ENCODE measurements at regions not wholly inside any gene's neighbourhood (a gene's known extent, or its start where the extent isn't known, plus 50 kb on each side); places are given as distances from the start of the nearest gene placed in this dataset.

- 84% methylated on average over 2 of the region's 3 CpGs for WGBS (ENCODE audit: insufficient coverage)
- no peaks in the 10 kb centered on the region for H3K9me3 ChIP-seq (ENCODE audit: control insufficient read depth, insufficient read depth, low read length)
- Mint-ChIP-seq H3K27me3 (ENCODE audit: low read depth in 2 of 2) (no peaks in the 10 kb centered on the region), H3K36me3 (no peaks in the 10 kb centered on the region), H3K9me3 (peaks cover 4 to 10% of the 10 kb centered on the region in 2 donors), H3K4me1 (peaks cover 0 to 8% of the 10 kb centered on the region in 2 donors), H3K4me3 (no peak overlapping the region), H3K27ac (no peak overlapping the region)
- no peaks in the 10 kb centered on the region for H3K4me1 ChIP-seq (ENCODE audit: control insufficient read depth, insufficient read depth, low read length)
- no peak overlapping the region for H3K4me3 ChIP-seq (ENCODE audit: low read length)
- no peak for DNase-seq
- H3K27me3 ChIP-seq (ENCODE audit: control insufficient read depth, insufficient read depth, low read length) = peaks cover 5% of the 10 kb centered on the region
- TF ChIP-seq, protein P1, sequence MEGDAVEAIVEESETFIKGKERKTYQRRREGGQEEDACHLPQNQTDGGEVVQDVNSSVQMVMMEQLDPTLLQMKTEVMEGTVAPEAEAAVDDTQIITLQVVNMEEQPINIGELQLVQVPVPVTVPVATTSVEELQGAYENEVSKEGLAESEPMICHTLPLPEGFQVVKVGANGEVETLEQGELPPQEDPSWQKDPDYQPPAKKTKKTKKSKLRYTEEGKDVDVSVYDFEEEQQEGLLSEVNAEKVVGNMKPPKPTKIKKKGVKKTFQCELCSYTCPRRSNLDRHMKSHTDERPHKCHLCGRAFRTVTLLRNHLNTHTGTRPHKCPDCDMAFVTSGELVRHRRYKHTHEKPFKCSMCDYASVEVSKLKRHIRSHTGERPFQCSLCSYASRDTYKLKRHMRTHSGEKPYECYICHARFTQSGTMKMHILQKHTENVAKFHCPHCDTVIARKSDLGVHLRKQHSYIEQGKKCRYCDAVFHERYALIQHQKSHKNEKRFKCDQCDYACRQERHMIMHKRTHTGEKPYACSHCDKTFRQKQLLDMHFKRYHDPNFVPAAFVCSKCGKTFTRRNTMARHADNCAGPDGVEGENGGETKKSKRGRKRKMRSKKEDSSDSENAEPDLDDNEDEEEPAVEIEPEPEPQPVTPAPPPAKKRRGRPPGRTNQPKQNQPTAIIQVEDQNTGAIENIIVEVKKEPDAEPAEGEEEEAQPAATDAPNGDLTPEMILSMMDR (IDR thresholded peaks at IDR 0.05) = no peak
- intact Hi-C loops (cut with micrococcal nuclease) = no loop called here
- H3K27ac ChIP-seq (ENCODE audit: low read length) = no peak overlapping the region
- H3K36me3 ChIP-seq (ENCODE audit: control insufficient read depth, insufficient read depth, low read length) = no peaks in the 10 kb centered on the region
- no peak for ATAC-seq
These were observed 219.8 kb upstream of the GYPA start for GRCh38 chr4:144360146-144360793.

DNA sequence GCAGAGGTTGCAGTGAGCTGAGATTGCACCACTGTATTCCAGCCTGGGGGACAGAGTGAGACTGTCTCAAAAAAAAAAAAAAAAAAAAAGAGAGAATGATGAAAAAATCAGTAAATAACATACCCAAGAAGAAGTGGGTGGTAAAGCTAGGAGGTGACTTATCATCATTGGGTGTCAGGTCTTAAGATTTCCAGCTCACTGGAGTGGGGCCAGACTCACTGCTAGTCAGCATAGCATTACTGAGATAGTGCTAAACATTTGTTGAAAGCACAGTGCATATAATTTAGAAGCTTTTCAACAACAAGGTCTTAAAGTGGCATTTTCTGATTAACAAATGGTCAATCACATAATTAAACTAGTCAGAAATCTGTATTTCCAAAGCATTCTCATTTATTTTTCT lies 221.8 kb upstream of the GYPA start:
- no peaks in the 10 kb centered on the region for H3K27me3 Mint-ChIP-seq (ENCODE audit: low read depth in 2 of 2)
- ATAC-seq = no peak

DNA sequence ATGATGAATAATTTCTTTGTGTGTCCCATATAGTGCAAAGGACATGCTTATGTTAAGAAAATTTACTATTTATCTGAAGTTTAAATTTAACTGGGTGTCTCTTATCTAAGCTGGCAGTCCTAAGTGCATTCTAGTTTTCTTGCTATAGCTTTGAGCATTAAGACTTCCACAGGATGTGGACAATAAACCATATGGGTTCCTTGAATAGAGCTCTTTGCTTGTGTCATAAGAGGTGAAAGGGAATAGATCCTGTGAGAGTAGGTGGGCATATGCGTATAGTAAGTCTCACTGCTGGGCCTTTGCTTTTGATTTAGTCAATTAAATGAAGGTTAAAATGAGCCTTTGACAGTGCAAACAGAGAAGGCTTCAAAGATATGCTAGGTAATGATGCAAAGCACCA lies 223.4 kb upstream of the GYPA start:
- ATAC-seq (no peak), DNase-seq (no peak)
- no peaks in the 10 kb centered on the region for H3K36me3 ChIP-seq (ENCODE audit: control insufficient read depth, insufficient read depth, low read length)
- Mint-ChIP-seq H3K4me3 (no peak overlapping the region), H3K36me3 (no peaks in the 10 kb centered on the region), H3K27ac (no peak overlapping the region), H3K4me1 (no peaks in the 10 kb centered on the region), H3K9me3 (peaks cover 4 to 13% of the 10 kb centered on the region in 2 donors), H3K27me3 (ENCODE audit: low read depth in 2 of 2) (no peaks in the 10 kb centered on the region)
- 71% methylated on average over 1 of the region's 1 CpG for WGBS (ENCODE audit: insufficient coverage)
- TF ChIP-seq, protein P1 (IDR thresholded peaks at IDR 0.05) = no peak
- intact Hi-C loops (cut with micrococcal nuclease) = no loop called here
- H3K4me1 ChIP-seq (ENCODE audit: control insufficient read depth, insufficient read depth, low read length) = no peaks in the 10 kb centered on the region
- no peak overlapping the region for H3K4me3 ChIP-seq (ENCODE audit: low read length)
- H3K9me3 ChIP-seq (ENCODE audit: control insufficient read depth, insufficient read depth, low read length) = no peaks in the 10 kb centered on the region
- H3K27ac ChIP-seq (ENCODE audit: low read length) = no peak overlapping the region
- H3K27me3 ChIP-seq (ENCODE audit: control insufficient read depth, insufficient read depth, low read length) = no peaks in the 10 kb centered on the region

More for the DNA sequence above, 221.8 kb upstream of the GYPA start:
- Histone ChIP-seq H3K27me3 (ENCODE audit: control insufficient read depth, insufficient read depth, low read length) (no peaks in the 10 kb centered on the region), H3K36me3 (ENCODE audit: control insufficient read depth, insufficient read depth, low read length) (no peaks in the 10 kb centered on the region), H3K4me1 (ENCODE audit: control insufficient read depth, insufficient read depth, low read length) (no peaks in the 10 kb centered on the region), H3K9me3 (ENCODE audit: control insufficient read depth, insufficient read depth, low read length) (no peaks in the 10 kb centered on the region), H3K27ac (ENCODE audit: low read length) (no peak overlapping the region), H3K4me3 (ENCODE audit: low read length) (no peak overlapping the region)
- Mint-ChIP-seq H3K4me3 (no peak overlapping the region), H3K4me1 (no peaks in the 10 kb centered on the region), H3K36me3 (no peaks in the 10 kb centered on the region), H3K27ac (no peak overlapping the region), H3K9me3 (peaks cover 4 to 10% of the 10 kb centered on the region in 2 donors)
- intact Hi-C loops (cut with micrococcal nuclease) = no loop called here
- DNase-seq = no peak
- TF ChIP-seq, protein P1 (IDR thresholded peaks at IDR 0.05) = no peak

DNA sequence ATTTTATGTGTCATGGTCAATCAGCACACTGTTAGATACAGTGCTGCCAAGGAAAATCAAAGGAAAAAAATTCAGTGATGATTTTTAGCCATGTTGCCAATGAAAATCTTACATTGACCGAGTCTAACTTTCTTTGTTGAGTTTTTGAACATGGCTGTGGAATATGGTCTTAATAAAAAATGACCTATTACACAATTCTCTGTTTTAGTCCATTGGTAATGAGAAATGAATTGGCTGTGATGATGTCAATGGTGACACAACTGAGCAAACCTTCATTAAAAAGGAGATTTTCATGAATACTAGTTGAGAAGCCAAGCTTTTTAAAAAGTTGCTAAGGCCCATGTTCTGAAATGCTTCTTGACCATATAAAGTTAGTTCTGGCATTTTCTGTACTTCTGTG lies 225.9 kb upstream of the GYPA start:
- H3K4me3 Mint-ChIP-seq = no peak overlapping the region
- intact Hi-C loops (cut with micrococcal nuclease) = no loop called here
- TF ChIP-seq, protein P1 (IDR thresholded peaks at IDR 0.05) = no peak
- H3K9me3 Mint-ChIP-seq = peaks cover 0 to 8% of the 10 kb centered on the region in 2 donors
- no peaks in the 10 kb centered on the region for H3K36me3 ChIP-seq (ENCODE audit: control insufficient read depth, insufficient read depth, low read length)
- no peaks in the 10 kb centered on the region for H3K4me1 ChIP-seq (ENCODE audit: control insufficient read depth, insufficient read depth, low read length)
- H3K9me3 ChIP-seq (ENCODE audit: control insufficient read depth, insufficient read depth, low read length) = no peaks in the 10 kb centered on the region
- H3K27ac ChIP-seq (ENCODE audit: low read length) = no peak overlapping the region
- ATAC-seq (no peak), DNase-seq (no peak)
- H3K27me3 Mint-ChIP-seq (ENCODE audit: low read depth in 2 of 2) = no peaks in the 10 kb centered on the region
- no peak overlapping the region for H3K4me3 ChIP-seq (ENCODE audit: low read length)
- no peak overlapping the region for H3K27ac Mint-ChIP-seq
- WGBS (ENCODE audit: insufficient coverage) = 71% methylated on average over 1 of the region's 1 CpG
- no peaks in the 10 kb centered on the region for H3K4me1 Mint-ChIP-seq
- no peaks in the 10 kb centered on the region for H3K36me3 Mint-ChIP-seq
- H3K27me3 ChIP-seq (ENCODE audit: control insufficient read depth, insufficient read depth, low read length) = no peaks in the 10 kb centered on the region

All from natural killer cell (primary cell).